ENCODE measurements at regions not wholly inside any gene's neighbourhood (a gene's known extent, or its start where the extent isn't known, plus 50 kb on each side); places are given as distances from the start of the nearest gene placed in this dataset.

GRCh38 chr14:96962337-96962736, 165.2 kb downstream of the VRK1 start:
- no peak overlapping the region for H3K27ac Mint-ChIP-seq (ENCODE audit: unreplicated experiment)
- H3K9me3 Mint-ChIP-seq (ENCODE audit: unreplicated experiment) = peaks cover 5% of the 10 kb centered on the region
- peaks cover 8% of the 10 kb centered on the region for H3K36me3 Mint-ChIP-seq (ENCODE audit: low read depth, unreplicated experiment)
- no peak for DNase-seq (ENCODE audit: low spot score)
- H3K27me3 Mint-ChIP-seq (ENCODE audit: unreplicated experiment) = peaks cover 1% of the 10 kb centered on the region
- peaks cover 3% of the 10 kb centered on the region for H3K4me1 Mint-ChIP-seq (ENCODE audit: unreplicated experiment)
- H3K4me3 Mint-ChIP-seq (ENCODE audit: unreplicated experiment) = no peak overlapping the region
- no peak for TF ChIP-seq CTCF (IDR thresholded peaks at IDR 0.05; ENCODE audit: unreplicated experiment)

- DNase-seq (ENCODE audit: low spot score) = no peak
- Mint-ChIP-seq H3K36me3 (ENCODE audit: low read depth, unreplicated experiment) (peaks cover 8% of the 10 kb centered on the region), H3K4me1 (ENCODE audit: unreplicated experiment) (peaks cover 3% of the 10 kb centered on the region), H3K9me3 (ENCODE audit: unreplicated experiment) (peaks cover 5% of the 10 kb centered on the region), H3K27ac (ENCODE audit: unreplicated experiment) (no peak overlapping the region), H3K4me3 (ENCODE audit: unreplicated experiment) (no peak overlapping the region), H3K27me3 (ENCODE audit: unreplicated experiment) (peaks cover 1% of the 10 kb centered on the region)
- no peak for TF ChIP-seq CTCF (IDR thresholded peaks at IDR 0.05; ENCODE audit: unreplicated experiment)
Observed at GRCh38 chr14:96964726-96965415, 167.7 kb downstream of the VRK1 start.

GRCh38 chr14:96965885-96966595, 168.9 kb downstream of the VRK1 start:
- no peak for DNase-seq (ENCODE audit: low spot score)
- no peak for TF ChIP-seq CTCF (IDR thresholded peaks at IDR 0.05; ENCODE audit: unreplicated experiment)
- Mint-ChIP-seq H3K9me3 (ENCODE audit: unreplicated experiment) (peaks cover 3% of the 10 kb centered on the region), H3K27ac (ENCODE audit: unreplicated experiment) (no peak overlapping the region), H3K4me1 (ENCODE audit: unreplicated experiment) (peaks cover 3% of the 10 kb centered on the region), H3K36me3 (ENCODE audit: low read depth, unreplicated experiment) (peaks cover 7% of the 10 kb centered on the region), H3K27me3 (ENCODE audit: unreplicated experiment) (peaks cover 1% of the 10 kb centered on the region), H3K4me3 (ENCODE audit: unreplicated experiment) (no peak overlapping the region)

GRCh38 chr14:96975116-96975515, 177.9 kb downstream of the VRK1 start:
- Mint-ChIP-seq H3K4me3 (ENCODE audit: unreplicated experiment) (no peak overlapping the region), H3K36me3 (ENCODE audit: low read depth, unreplicated experiment) (no peaks in the 10 kb centered on the region), H3K4me1 (ENCODE audit: unreplicated experiment) (no peaks in the 10 kb centered on the region), H3K27me3 (ENCODE audit: unreplicated experiment) (no peaks in the 10 kb centered on the region), H3K27ac (ENCODE audit: unreplicated experiment) (no peak overlapping the region), H3K9me3 (ENCODE audit: unreplicated experiment) (no peaks in the 10 kb centered on the region)
- DNase-seq (ENCODE audit: low spot score) = no peak
- TF ChIP-seq CTCF (IDR thresholded peaks at IDR 0.05; ENCODE audit: unreplicated experiment) = no peak
